ENCODE measurements at regions not wholly inside any gene's neighbourhood (a gene's known extent, or its start where the extent isn't known, plus 50 kb on each side); places are given as distances from the start of the nearest gene placed in this dataset.

GRCh38 chr6:1039746-1040145, 272.2 kb upstream of the FOXQ1 start:
- TF ChIP-seq, protein P1, sequence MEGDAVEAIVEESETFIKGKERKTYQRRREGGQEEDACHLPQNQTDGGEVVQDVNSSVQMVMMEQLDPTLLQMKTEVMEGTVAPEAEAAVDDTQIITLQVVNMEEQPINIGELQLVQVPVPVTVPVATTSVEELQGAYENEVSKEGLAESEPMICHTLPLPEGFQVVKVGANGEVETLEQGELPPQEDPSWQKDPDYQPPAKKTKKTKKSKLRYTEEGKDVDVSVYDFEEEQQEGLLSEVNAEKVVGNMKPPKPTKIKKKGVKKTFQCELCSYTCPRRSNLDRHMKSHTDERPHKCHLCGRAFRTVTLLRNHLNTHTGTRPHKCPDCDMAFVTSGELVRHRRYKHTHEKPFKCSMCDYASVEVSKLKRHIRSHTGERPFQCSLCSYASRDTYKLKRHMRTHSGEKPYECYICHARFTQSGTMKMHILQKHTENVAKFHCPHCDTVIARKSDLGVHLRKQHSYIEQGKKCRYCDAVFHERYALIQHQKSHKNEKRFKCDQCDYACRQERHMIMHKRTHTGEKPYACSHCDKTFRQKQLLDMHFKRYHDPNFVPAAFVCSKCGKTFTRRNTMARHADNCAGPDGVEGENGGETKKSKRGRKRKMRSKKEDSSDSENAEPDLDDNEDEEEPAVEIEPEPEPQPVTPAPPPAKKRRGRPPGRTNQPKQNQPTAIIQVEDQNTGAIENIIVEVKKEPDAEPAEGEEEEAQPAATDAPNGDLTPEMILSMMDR (IDR thresholded peaks at IDR 0.05; ENCODE audit: insufficient read depth, low read length), result no peak
- TF ChIP-seq, protein P2, sequence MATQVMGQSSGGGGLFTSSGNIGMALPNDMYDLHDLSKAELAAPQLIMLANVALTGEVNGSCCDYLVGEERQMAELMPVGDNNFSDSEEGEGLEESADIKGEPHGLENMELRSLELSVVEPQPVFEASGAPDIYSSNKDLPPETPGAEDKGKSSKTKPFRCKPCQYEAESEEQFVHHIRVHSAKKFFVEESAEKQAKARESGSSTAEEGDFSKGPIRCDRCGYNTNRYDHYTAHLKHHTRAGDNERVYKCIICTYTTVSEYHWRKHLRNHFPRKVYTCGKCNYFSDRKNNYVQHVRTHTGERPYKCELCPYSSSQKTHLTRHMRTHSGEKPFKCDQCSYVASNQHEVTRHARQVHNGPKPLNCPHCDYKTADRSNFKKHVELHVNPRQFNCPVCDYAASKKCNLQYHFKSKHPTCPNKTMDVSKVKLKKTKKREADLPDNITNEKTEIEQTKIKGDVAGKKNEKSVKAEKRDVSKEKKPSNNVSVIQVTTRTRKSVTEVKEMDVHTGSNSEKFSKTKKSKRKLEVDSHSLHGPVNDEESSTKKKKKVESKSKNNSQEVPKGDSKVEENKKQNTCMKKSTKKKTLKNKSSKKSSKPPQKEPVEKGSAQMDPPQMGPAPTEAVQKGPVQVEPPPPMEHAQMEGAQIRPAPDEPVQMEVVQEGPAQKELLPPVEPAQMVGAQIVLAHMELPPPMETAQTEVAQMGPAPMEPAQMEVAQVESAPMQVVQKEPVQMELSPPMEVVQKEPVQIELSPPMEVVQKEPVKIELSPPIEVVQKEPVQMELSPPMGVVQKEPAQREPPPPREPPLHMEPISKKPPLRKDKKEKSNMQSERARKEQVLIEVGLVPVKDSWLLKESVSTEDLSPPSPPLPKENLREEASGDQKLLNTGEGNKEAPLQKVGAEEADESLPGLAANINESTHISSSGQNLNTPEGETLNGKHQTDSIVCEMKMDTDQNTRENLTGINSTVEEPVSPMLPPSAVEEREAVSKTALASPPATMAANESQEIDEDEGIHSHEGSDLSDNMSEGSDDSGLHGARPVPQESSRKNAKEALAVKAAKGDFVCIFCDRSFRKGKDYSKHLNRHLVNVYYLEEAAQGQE (IDR thresholded peaks at IDR 0.05; ENCODE audit: insufficient replicate concordance, low read depth), result no peak
- TF ChIP-seq GABPA (IDR thresholded peaks at IDR 0.05; ENCODE audit: low read depth), result no peak
- no peak for TF ChIP-seq SPI1 (IDR thresholded peaks at IDR 0.05; ENCODE audit: borderline replicate concordance, low read depth)
- no peak for TF ChIP-seq POLR2AphosphoS5 (IDR thresholded peaks at IDR 0.05; ENCODE audit: low read depth)

All from HL-60 (cell line).